DOHH2 (cell line): ENCODE measurements at regions not wholly inside any gene's neighbourhood (a gene's known extent, or its start where the extent isn't known, plus 50 kb on each side); places are given as distances from the start of the nearest gene placed in this dataset.

Source experiments
- EZH2phosphoT487 ChIP-seq: fragments of 200-600 bp; sonication (generic); IDR thresholded peaks from 2 replicates; pipeline ENCODE4 v1.6.1; 2017; ENCODE audit warnings: borderline replicate concordance, mild to moderate bottlenecking, antibody characterized with exemption, low read length, moderate library complexity, mixed read lengths
- TF ChIP-seq, protein P1 (sequence below): fragments of 200-600 bp; sonication (generic); IDR thresholded peaks from one replicate; pipeline ENCODE4 v1.5.1; 2014; ENCODE audit warnings: antibody characterized with exemption, mild to moderate bottlenecking, low read depth, low read length; ENCODE audit not compliant: poor library complexity, severe bottlenecking

DNA sequence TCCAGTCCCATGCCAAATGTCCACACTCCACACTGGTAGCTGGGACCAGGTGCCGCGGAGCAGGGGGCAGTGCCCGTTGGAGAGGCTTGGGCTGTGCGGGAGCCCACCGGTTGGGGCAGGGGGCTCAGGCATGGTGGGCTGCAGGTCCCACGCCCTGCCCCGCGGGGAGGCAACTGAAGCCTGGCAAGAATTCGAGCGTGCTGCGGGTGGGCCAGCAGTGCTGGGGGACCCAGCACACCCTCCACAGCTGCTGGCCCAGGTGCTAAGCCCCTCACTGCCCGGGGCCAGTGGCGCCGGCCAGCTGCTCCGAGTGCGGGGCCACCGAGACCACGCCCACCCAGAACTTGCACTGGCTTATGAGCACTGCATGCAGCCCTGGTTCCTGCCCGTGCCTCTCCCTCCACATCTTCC, 479.4 kb downstream of the ZNF385D start:
- TF ChIP-seq, protein P1, sequence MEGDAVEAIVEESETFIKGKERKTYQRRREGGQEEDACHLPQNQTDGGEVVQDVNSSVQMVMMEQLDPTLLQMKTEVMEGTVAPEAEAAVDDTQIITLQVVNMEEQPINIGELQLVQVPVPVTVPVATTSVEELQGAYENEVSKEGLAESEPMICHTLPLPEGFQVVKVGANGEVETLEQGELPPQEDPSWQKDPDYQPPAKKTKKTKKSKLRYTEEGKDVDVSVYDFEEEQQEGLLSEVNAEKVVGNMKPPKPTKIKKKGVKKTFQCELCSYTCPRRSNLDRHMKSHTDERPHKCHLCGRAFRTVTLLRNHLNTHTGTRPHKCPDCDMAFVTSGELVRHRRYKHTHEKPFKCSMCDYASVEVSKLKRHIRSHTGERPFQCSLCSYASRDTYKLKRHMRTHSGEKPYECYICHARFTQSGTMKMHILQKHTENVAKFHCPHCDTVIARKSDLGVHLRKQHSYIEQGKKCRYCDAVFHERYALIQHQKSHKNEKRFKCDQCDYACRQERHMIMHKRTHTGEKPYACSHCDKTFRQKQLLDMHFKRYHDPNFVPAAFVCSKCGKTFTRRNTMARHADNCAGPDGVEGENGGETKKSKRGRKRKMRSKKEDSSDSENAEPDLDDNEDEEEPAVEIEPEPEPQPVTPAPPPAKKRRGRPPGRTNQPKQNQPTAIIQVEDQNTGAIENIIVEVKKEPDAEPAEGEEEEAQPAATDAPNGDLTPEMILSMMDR: no peak
- no peak for TF ChIP-seq EZH2phosphoT487
